HG03064 (cell line): ENCODE measurements at regions not wholly inside any gene's neighbourhood (a gene's known extent, or its start where the extent isn't known, plus 50 kb on each side); places are given as distances from the start of the nearest gene placed in this dataset.
"Not testable (repeated sequence)": the region's sequence is repeated elsewhere in the genome, so short reads cannot be mapped to it uniquely, and the experiment has no call there.

Experiments
- ATAC-seq: cut with Tn5 transposase; IDR thresholded peaks from one replicate; pipeline ENCODE4 v1.9.1; 2021; ENCODE audit warnings: low read depth; ENCODE audit not compliant: unreplicated experiment

DNA sequence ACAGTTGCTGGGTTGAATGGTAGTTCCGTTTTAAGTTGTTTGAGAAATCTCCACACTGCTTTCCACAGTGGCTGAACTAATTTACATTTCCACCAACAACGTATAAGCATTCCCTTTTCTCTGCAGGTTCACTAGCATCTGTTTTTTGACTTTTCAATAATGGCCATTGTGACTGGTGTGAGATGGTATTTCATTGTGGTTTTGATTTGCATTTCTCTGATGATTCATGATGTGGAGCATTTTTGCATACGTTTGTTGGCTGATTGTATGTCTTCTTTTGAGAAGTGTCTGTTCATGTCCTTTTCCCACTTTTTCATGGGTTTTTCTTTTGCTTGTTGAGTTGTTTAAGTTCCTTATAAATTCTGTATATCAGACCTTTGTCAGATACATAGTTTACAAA lies 150.2 kb upstream of the MAP3K1 start:
- not testable (repeated sequence) for ATAC-seq

DNA sequence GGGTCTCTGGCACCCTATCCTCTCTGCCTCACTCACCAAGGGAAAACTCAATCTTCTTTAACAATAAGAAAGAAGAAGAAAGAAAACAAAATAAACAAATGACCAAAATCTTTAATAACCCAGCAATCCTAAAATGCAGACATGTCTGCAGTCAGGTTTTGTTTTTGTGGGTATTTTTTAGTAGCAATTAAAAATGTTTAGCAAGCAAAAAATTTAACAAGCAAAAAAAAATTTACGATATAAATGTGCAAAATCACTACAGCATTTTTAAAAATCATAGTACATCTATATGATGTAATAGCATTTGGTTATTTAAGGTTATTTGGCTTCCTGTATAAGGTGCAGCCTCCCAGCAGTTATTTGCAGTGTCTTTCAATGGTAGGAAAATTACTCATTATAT lies 151.3 kb upstream of the MAP3K1 start:
- no peak for ATAC-seq

DNA sequence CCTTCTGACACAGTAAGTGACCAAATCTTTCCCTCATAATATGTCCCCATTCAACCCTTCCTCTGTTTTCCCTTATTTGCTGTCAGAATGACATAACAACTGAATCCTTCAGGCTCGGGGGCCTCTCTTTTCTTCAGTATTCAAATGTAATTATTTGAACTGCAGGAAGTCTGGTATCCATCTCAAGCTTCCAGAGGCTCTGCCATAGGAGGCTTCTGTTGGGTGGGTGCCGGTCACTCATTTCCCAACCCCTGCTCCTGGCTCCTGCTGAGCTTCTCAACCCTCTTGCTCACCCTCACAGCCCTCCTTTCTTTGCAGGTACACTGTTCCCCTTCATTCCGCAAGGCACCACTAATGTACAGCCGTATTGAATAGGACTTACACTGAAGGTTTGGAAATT lies 151.8 kb upstream of the MAP3K1 start:
- ATAC-seq = no peak

- no peak for ATAC-seq
These were observed 152.5 kb upstream of the MAP3K1 start for GRCh38 chr5:56662893-56663292.

DNA sequence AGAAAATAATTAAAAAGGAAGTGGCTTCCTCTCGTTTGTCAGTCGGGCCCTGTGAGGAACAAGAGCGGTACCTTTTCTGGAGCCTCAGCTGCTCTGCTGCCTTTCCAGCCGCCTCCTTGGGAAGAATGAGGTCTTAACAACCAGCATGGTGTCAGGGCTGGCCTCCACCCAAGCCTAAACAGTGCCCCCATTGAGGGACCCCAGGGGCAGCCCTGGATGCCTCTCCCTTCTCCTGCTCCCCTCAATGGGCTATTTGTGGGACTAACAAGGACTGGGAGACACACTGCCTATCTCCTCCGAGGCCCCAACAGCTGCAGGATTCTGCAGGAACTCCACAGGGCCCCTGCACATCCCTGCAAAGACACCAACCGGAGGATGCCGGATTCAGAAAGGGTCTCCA lies 155.4 kb upstream of the MAP3K1 start:
- ATAC-seq = no peak

DNA sequence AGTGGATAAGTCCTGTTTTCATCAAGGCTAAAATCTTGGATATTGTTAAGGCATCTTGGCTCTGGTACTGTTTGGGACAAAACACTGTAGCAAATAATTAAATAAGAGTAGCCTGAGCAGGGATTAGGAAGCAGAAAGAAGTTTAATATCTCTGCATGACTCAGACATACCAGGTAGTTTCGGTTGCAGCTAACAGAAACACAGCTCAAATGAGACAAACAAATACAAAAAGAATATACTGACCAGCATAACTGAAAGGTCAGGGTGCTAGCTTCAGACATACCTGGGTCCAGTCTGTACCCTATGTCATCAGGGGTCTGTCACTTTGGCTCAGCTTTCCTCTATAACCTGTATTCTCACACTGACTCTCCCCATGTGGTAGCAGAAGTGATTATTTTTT lies 156.4 kb upstream of the MAP3K1 start:
- ATAC-seq = no peak

GRCh38 chr5:56656846-56657726 lies 158.3 kb upstream of the MAP3K1 start:
- no peak for ATAC-seq

DNA sequence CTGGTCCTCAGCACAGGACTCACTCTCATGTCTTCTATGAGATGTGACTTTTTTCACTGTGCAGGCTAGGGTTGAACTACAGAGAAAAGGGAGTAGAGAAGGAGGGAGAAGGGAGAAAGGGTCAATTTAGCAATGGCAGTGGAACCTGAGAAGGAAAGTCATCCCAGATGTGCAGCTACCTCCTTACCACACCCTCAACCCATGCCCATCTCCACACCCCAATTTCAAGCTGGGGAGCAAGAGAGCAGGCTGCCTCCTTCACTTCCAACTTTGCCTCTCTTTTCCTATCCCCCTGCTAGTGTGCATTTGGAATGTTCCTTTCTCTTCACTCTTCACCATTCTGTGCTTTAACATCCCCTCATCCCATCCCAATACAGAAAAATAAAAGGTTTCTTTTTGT lies 163.5 kb upstream of the MAP3K1 start:
- no peak for ATAC-seq

GRCh38 chr5:56650386-56650785 lies 165.0 kb upstream of the MAP3K1 start:
- no peak for ATAC-seq

DNA sequence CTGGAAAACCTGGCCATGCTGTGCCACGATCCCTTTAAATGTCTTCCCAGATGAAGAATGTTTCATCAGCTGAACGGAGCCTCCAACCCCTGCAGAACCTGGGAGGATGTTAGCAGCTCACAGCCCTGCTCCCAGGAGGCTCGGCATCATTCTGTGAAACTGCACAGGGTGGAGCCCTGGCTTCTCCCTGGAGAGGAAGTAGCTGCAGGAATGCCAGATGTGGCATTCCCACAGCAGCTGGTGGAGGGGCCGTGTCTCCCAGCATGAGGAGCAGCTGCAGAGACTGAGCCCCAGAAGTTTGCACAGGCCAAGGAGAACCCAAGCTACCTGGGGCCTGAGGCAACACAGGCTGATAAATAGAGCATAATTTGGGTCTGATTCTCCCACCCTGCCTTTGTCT lies 165.8 kb upstream of the MAP3K1 start:
- no peak for ATAC-seq

GRCh38 chr5:56648460-56649034 lies 166.8 kb upstream of the MAP3K1 start:
- no peak for ATAC-seq

DNA sequence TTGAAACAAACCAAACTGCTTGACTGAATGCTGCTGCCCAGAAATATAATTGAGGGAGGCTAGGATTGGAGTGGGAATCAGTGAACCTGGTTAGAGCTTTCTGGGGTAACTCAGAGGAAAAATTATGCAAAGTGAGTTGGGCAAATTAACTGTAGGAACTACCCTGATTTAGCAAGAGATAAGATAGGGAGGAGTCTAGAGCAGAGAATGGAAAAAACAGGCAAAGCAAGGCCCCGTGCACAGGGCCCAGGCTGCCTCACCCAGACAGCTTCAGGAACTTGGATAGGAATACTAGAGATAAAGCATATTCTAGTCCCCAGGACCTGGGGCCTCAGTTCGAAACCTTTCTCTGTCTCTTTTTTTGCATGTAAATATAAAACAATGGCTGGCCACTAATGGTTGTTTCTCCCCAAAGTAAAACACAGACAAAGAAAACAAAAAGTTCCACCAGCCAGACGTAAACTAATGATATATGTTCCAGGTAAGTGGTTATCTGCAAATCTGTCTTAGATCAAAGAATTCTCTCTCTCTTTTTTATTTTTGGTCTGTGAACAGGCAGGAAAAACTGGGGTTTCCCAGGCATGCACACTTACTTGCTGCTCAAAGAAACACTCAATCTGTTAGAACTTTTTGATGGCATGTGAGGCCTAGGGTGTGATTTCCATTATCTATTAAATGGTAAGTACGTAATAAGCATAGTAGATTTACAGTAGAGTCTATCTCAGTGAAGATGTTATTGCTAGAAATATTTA lies 168.1 kb upstream of the MAP3K1 start:
- no peak for ATAC-seq

DNA sequence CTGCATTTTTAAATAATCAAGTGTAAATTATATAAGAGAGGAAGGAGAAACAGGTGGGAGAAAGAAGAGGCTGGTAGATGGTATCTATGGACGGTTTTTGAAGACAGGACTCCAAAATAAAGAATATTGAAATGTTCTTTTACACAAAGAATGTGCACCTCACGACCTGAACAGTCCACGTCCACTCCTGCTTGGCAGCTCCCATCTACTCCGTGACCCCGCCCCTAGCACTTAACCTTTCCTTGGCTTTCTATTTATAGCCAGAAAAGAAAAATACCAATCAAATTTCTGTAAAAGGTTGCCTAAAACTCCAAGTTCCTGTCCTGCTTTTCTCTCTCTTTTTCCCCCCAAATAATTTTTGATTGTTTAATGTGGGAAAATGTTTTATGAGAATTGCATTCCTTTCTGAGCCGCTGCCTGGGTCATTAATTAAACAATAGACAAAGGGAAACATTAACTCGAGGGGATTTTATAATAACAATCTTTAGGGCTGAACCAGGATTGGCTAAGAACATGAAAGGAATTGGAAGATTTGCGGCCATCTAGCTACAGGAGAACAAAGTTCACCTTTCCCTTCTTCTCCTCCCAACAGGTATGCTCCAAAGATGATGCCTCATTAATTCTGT lies 173.6 kb upstream of the MAP3K1 start:
- ATAC-seq = no peak

DNA sequence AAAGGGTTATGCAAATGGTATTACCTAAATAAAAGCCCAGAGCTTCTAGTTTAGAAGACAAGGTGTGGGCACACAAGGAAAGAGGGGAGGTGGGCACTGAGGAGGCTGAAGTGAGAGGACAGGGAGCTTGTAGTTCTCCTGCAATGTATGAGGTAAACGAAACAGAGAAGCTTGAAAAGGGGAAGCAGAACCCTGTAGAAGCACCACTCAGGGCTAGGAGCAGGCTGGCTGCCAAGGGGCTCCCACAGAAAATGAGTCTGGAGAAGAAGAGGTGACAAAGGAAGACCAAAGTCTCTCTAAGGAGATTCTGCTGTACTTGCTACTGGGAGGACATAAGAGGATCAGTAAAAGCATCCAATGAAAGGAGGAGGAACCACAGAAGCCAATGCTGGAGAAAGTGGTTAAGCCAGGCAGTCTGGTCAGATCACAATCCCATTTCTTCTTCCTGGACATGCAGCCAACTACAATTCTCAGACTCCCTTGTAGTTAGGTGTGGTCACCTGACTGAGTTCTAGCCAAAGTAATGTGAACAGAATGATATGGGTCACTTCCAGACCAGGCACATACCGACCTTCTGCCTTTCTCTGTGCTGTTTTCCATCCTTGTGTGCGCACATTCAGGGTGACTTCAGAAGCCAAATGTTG lies 174.5 kb upstream of the MAP3K1 start:
- ATAC-seq = no peak

DNA sequence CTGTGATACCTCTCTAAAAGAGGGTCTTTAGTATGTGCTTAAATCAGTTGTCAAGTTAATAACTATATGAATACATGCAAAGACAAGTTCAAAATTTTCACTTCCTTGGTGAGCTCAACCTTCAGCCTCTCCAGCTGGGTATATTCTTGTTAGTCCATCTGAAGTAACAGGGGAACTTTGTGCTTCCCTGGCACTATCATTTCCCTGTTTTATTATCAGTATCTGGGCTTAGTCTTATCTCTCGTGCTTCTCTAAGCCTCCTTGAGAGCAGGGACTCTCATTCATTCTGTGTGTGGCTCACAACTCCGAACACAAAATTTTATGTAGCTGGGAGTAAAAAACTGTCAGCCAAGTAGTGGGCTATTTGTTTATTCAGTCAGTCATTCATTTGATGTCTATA lies 175.9 kb upstream of the MAP3K1 start:
- ATAC-seq = no peak

DNA sequence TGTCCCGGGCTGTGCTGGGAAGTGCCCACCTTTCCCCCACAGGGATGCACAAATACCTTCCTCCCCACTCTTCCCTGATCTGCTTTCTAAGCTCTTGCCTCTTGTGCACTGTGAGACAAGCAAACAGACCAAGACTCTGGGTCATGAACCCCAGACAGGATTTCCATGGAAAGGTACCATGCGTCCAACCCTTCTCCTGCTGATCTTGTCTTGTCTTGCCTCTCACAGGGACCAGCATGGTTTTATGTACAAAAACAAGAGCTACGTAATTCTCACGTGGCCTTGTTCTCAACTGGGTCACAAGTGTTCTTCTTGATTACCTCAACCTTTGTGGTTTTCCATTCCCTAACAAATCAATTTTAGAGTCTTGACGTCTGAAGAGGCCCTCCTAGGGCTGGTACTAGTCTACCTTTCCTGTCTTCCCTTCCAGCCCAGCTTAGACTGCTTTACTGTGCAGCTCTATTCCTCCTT lies 176.5 kb upstream of the MAP3K1 start:
- no peak for ATAC-seq

DNA sequence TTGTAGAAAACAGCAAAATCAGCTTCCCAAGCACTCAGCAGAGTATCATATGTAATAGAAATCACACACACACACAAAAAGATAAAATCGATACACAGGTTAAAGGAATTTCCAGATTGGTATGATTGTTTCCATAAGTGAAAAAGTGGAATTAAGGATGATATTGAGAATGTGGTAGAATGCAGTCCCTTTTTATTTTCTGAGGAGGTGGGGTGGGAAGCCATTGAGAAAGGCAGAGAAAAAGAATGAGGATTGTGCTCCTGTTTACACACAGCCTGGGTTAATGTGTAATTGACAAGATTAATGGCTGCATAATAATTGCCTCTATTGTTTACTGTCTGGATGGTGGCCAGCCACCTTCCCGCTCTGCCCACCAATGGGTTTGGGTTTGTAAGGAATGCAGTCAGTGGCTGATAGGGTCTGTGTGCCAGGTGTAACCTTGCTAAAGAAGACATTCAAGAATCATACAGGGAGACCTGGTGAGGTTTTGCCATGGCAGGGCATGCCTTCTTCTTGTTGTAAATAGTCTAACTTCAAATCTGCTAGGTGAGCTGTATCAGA lies 177.2 kb upstream of the MAP3K1 start:
- no peak for ATAC-seq

DNA sequence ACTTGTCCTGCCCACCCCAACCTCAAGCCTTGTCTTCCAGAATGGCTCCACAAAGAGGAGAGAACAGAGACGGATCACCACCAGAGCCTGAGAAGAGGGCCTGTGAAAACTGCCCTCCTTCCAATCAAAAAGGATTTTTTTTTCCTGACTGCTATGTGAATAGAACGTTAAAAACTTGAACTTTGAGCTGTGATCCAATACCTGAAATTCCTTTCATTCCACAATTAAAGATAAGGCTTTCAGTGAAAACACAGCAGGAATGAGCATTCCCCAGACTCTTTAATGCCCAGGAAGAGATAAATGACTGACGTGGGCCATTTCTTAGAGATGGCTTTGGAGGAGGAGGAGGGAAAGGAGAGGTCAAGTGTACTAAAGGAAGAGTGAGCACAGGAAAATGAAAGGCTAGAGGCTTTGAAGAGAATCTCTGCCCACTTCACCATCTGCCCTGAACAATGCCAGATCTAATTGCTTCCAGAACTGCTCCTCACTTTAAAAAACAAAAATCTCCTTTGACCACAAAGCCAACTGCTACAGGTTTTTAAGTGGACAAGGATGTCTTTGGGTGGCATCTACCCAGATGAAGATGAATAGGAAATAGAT lies 177.9 kb upstream of the MAP3K1 start:
- no peak for ATAC-seq

- ATAC-seq = no peak
These were observed 181.4 kb upstream of the MAP3K1 start for GRCh38 chr5:56633950-56634349.

DNA sequence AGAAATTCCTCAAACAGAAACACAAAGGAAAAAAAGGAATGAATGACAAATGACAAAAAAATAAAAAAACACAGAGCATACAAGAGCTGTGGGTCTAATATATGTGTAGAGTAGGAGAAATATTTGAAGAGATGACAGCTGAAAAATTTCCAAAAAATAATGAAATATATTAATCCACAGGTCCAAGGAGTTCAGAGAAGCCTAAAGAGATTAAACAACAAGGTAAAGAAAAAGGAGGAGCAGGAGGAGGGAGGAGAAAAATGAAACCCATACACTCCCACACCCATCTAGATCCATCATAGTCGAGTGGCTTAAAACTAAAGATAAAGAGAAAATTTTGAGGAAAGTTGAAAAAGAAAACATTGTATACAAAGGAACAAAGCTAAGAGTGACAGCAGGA lies 182.4 kb upstream of the MAP3K1 start:
- no peak for ATAC-seq
